ENCODE measurements at regions not wholly inside any gene's neighbourhood (a gene's known extent, or its start where the extent isn't known, plus 50 kb on each side); places are given as distances from the start of the nearest gene placed in this dataset.

DNA sequence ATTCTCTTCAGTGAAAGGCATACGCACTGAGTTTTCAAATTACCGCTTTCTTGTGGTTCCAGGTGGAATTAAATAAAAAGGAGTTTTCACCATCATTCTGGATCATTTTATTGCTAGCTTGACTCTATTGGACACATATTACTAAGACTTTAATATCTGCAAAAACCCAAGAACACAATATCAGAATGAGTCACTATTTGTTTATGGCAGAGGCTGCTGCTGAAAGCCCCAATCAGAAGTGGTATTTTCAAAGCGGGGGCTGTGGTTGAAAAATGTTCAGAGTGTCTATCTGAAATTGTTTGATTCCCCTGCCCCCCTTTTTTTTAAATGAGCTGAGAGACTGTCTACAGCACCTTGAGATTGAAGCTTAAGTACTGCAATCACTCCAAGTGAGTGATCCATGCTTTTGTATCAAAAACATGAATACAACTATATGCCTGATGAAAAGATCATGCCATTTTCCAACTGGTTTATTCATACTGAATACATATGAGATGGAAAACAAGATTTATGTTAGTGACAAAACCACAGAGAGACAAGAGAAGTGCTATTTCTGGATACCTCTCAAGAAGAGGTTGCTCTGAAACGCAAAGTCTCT, 376.4 kb downstream of the HTR7 start:
- no peak overlapping the region for H3K4me3 ChIP-seq (ENCODE audit: low read depth in 1 of 3, low read length in 3 of 3)
- 87% methylated on average over 4 of the region's 4 CpGs for WGBS

DNA sequence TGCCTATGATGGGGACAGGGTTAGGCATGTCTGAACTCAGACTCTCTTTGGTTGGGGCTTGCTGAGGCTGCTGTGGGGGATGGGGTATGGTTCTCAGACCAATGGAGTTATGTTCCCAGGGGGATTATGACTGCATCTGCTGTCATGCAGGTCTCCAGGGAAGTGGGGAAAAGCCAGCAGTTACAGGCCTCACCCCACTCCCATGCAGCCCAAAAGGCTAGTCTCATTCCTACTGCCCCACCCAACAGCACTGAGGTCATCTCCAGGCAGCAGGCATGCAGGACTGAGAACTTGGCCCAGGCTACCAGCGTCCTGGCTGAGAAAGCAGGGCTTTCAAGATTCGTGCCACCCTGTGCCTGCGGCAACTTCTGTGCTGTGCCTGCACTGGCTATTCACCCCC, 373.3 kb downstream of the HTR7 start:
- no peak overlapping the region for H3K27ac ChIP-seq (ENCODE audit: low read depth in 1 of 2, low read length in 2 of 2)
- WGBS, result 77% methylated on average over 3 of the region's 3 CpGs
- H3K36me3 ChIP-seq (ENCODE audit: control insufficient read depth in 4 of 4, insufficient read depth in 3 of 4, low read depth in 1 of 4, low read length in 3 of 4), result no peaks in the 10 kb centered on the region
- H3K4me3 ChIP-seq (ENCODE audit: low read depth in 1 of 3, low read length in 3 of 3), result no peak overlapping the region
- no peak for TF ChIP-seq YY1 (IDR thresholded peaks at IDR 0.05)
- no peak for TF ChIP-seq GABPA (IDR thresholded peaks at IDR 0.05 in 1 of 2, conservative IDR thresholded peaks at IDR 0.05 in 1 of 2)
- TF ChIP-seq HNF4A (conservative IDR thresholded peaks at IDR 0.05), result no peak
- no peak for TF ChIP-seq EGR1 (IDR thresholded peaks at IDR 0.05; ENCODE audit: low read depth in 2 of 2)
- H3K4me1 ChIP-seq (ENCODE audit: control insufficient read depth in 4 of 4, insufficient read depth in 4 of 4, low read length in 3 of 4), result no peaks in the 10 kb centered on the region
- DNase-seq (ENCODE audit: low spot score), result no peak
- no peak overlapping the region for H3K9ac ChIP-seq (ENCODE audit: low read depth in 1 of 2, low read length in 2 of 2)
- H3K9me3 ChIP-seq (ENCODE audit: control insufficient read depth in 4 of 4, low read length in 3 of 4), result no peaks in the 10 kb centered on the region
- H3K27me3 ChIP-seq (ENCODE audit: control insufficient read depth in 4 of 4, insufficient read depth in 4 of 4, low read length in 3 of 4), result peaks cover 0 to 5% (median 0%) of the 10 kb centered on the region in 4 donors

More for the DNA sequence above, 376.4 kb downstream of the HTR7 start:
- peaks cover 0 to 2% (median 0%) of the 10 kb centered on the region in 4 donors for H3K4me1 ChIP-seq (ENCODE audit: control insufficient read depth in 4 of 4, insufficient read depth in 4 of 4, low read length in 3 of 4)
- no peak for DNase-seq (ENCODE audit: low spot score)
- H3K27ac ChIP-seq (ENCODE audit: low read depth in 1 of 2, low read length in 2 of 2), result no peak overlapping the region
- H3K9me3 ChIP-seq (ENCODE audit: control insufficient read depth in 4 of 4, low read length in 3 of 4), result no peaks in the 10 kb centered on the region
- TF ChIP-seq FOXA1 (IDR thresholded peaks at IDR 0.05), result no peak
- TF ChIP-seq RAD21 (IDR thresholded peaks at IDR 0.05), result no peak
- no peak for TF ChIP-seq SP1 (IDR thresholded peaks at IDR 0.05)
- no peak for TF ChIP-seq REST (IDR thresholded peaks at IDR 0.05)
- no peak for TF ChIP-seq ZBTB33 (IDR thresholded peaks at IDR 0.05)
- TF ChIP-seq HNF4A (conservative IDR thresholded peaks at IDR 0.05), result no peak
- TF ChIP-seq NR2F2 (IDR thresholded peaks at IDR 0.05), result no peak
- TF ChIP-seq HNF4G (IDR thresholded peaks at IDR 0.05), result no peak
- H3K36me3 ChIP-seq (ENCODE audit: control insufficient read depth in 4 of 4, insufficient read depth in 3 of 4, low read depth in 1 of 4, low read length in 3 of 4), result no peaks in the 10 kb centered on the region
- peaks cover 0 to 3% (median 0%) of the 10 kb centered on the region in 4 donors for H3K27me3 ChIP-seq (ENCODE audit: control insufficient read depth in 4 of 4, insufficient read depth in 4 of 4, low read length in 3 of 4)
- H3K9ac ChIP-seq (ENCODE audit: low read depth in 1 of 2, low read length in 2 of 2), result no peak overlapping the region

GRCh38 chr10:90494183-90494582, 363.7 kb downstream of the HTR7 start:
- no peak overlapping the region for H3K4me3 ChIP-seq (ENCODE audit: low read depth in 1 of 3, low read length in 3 of 3)
- DNase-seq (ENCODE audit: low spot score), result no peak
- no peak overlapping the region for H3K9ac ChIP-seq (ENCODE audit: low read depth in 1 of 2, low read length in 2 of 2)
- H3K9me3 ChIP-seq (ENCODE audit: control insufficient read depth in 4 of 4, low read length in 3 of 4), result peaks cover 0 to 11% (median 4%) of the 10 kb centered on the region in 4 donors
- no peak overlapping the region for H3K27ac ChIP-seq (ENCODE audit: low read depth in 1 of 2, low read length in 2 of 2)
- TF ChIP-seq ZBTB33 (IDR thresholded peaks at IDR 0.05), result no peak
- TF ChIP-seq HNF4G (IDR thresholded peaks at IDR 0.05), result no peak
- TF ChIP-seq EGR1 (IDR thresholded peaks at IDR 0.05; ENCODE audit: low read depth in 2 of 2), result no peak
- no peak for TF ChIP-seq YY1 (IDR thresholded peaks at IDR 0.05)
- TF ChIP-seq FOXA1 (IDR thresholded peaks at IDR 0.05), result no peak
- no peak for TF ChIP-seq RXRA (IDR thresholded peaks at IDR 0.05)
- TF ChIP-seq HNF4A (conservative IDR thresholded peaks at IDR 0.05), result no peak
- TF ChIP-seq TAF1 (conservative IDR thresholded peaks at IDR 0.05), result no peak
- no peak for TF ChIP-seq SP1 (IDR thresholded peaks at IDR 0.05)
- no peaks in the 10 kb centered on the region for H3K36me3 ChIP-seq (ENCODE audit: control insufficient read depth in 4 of 4, insufficient read depth in 3 of 4, low read depth in 1 of 4, low read length in 3 of 4)
- H3K4me1 ChIP-seq (ENCODE audit: control insufficient read depth in 4 of 4, insufficient read depth in 4 of 4, low read length in 3 of 4), result no peaks in the 10 kb centered on the region
- WGBS, result 73% methylated on average over 2 of the region's 2 CpGs
- no peaks in the 10 kb centered on the region for H3K27me3 ChIP-seq (ENCODE audit: control insufficient read depth in 4 of 4, insufficient read depth in 4 of 4, low read length in 3 of 4)
